Esophagus squamous epithelium (tissue), 5 donors: ENCODE measurements at regions not wholly inside any gene's neighbourhood (a gene's known extent, or its start where the extent isn't known, plus 50 kb on each side); places are given as distances from the start of the nearest gene placed in this dataset.

Experiments
- DNase-seq: peaks from one replicate; lab custom pipeline; 2025; lab: John Stamatoyannopoulos, UW
- H3K27ac ChIP-seq, 4 donors: fragments of 200-600 bp; sonication (generic); one replicate each; pipeline ENCODE4 v1.5.1; 2016 to 2019; ENCODE audit warnings: mild to moderate bottlenecking in 1 of 4
- H3K27me3 ChIP-seq, 4 donors: fragments of 200-600 bp; sonication (generic); 1 replicate in 3 of 4; 2 replicates in 1 of 4; pipeline versions ENCODE4 v1.5.1 to v1.6.0; 2017 to 2021; ENCODE audit warnings: antibody characterized with exemption in 1 of 4
- H3K36me3 ChIP-seq, 3 donors: fragments of 200-600 bp; sonication (generic); one replicate each; pipeline ENCODE4 v1.5.1; 2016 to 2019
- H3K4me1 ChIP-seq, 3 donors: fragments of 200-600 bp; sonication (generic); one replicate each; pipeline ENCODE4 v1.5.1; 2017 to 2019
- H3K4me3 ChIP-seq, 4 donors: fragments of 200-600 bp; sonication (generic); 1 replicate in 3 of 4; 2 replicates in 1 of 4; pipeline ENCODE4 v1.5.1; 2016 to 2019; ENCODE audit warnings: mild to moderate bottlenecking in 2 of 4, moderate library complexity in 1 of 4
- H3K9me3 ChIP-seq, 3 donors: fragments of 200-600 bp; sonication (generic); one replicate each; pipeline ENCODE4 v1.5.1; 2016 to 2019
- CTCF ChIP-seq, 6 experiments: fragments of 450-650 bp in 4 of 6; fragments of 200-600 bp in 2 of 6; sonication (generic) in 2 of 6; IDR thresholded peaks; one replicate each; pipeline ENCODE4 v1.5.1; 2016 to 2019; ENCODE audit warnings: antibody characterized with exemption in 6 of 6, mild to moderate bottlenecking in 4 of 6, moderate library complexity in 4 of 6
- POLR2A ChIP-seq, 4 donors: fragments of 450-650 bp; IDR thresholded peaks; one replicate each; pipeline ENCODE4 v1.6.1; 2017; ENCODE audit warnings: antibody characterized with exemption in 4 of 4, mild to moderate bottlenecking in 4 of 4, moderate library complexity in 3 of 4
- WGBS, 2 donors: methylation state at CpG; one replicate each; pipeline ENCODE4 v1.1.5; 2018; 5-methylcytosine and 5-hydroxymethylcytosine counted together
- intact Hi-C: fragments of 100-400 bp; cut with DNase I; formaldehyde crosslinking; loops from one replicate; pipeline ENCODE4 v1.15.0; 2022
- donor health status: DM: yes; HTN: yes; CAD: no.

- intact Hi-C loops = no loop called here
- no peaks in the 10 kb centered on the region for H3K36me3 ChIP-seq
- peaks cover 0 to 11% (median 0%) of the 10 kb centered on the region in 3 donors for H3K4me1 ChIP-seq
- no peak for TF ChIP-seq POLR2A (IDR thresholded peaks at IDR 0.05)
- TF ChIP-seq CTCF (IDR thresholded peaks at IDR 0.05) = no peak
- 62 to 63% methylated on average over 6 to 8 of the region's 15 CpGs for WGBS, 2 donors
- no peak overlapping the region for H3K27ac ChIP-seq
- no peak overlapping the region for H3K4me3 ChIP-seq
- no peaks in the 10 kb centered on the region for H3K9me3 ChIP-seq
- H3K27me3 ChIP-seq = peaks cover 0 to 9% (median 0%) of the 10 kb centered on the region in 4 donors
- no peak for DNase-seq
Measured at GRCh38 chr14:101230161-101230850, 326.8 kb upstream of the RTL1 start.

- Histone ChIP-seq H3K36me3 (no peaks in the 10 kb centered on the region), H3K4me3 (no peak overlapping the region), H3K27me3 (peaks cover 0 to 9% (median 0%) of the 10 kb centered on the region in 4 donors), H3K4me1 (peaks cover 0 to 11% (median 0%) of the 10 kb centered on the region in 3 donors), H3K27ac (no peak overlapping the region), H3K9me3 (no peaks in the 10 kb centered on the region)
- intact Hi-C loops = no loop called here
- no peak for DNase-seq
- no peak for TF ChIP-seq POLR2A (IDR thresholded peaks at IDR 0.05)
- no peak for TF ChIP-seq CTCF (IDR thresholded peaks at IDR 0.05)
- 43 to 84% methylated on average over 3 to 4 of the region's 5 CpGs for WGBS, 2 donors
Measured at GRCh38 chr14:101230851-101231550, 327.5 kb upstream of the RTL1 start.

- no peak for TF ChIP-seq POLR2A (IDR thresholded peaks at IDR 0.05)
- no peak for TF ChIP-seq CTCF (IDR thresholded peaks at IDR 0.05)
- Histone ChIP-seq H3K36me3 (no peaks in the 10 kb centered on the region), H3K27ac (no peak overlapping the region), H3K4me1 (peaks cover 0 to 11% (median 0%) of the 10 kb centered on the region in 3 donors), H3K27me3 (peaks cover 0 to 9% (median 0%) of the 10 kb centered on the region in 4 donors), H3K4me3 (no peak overlapping the region), H3K9me3 (no peaks in the 10 kb centered on the region)
- DNase-seq = no peak
- intact Hi-C loops = no loop called here
- WGBS, 2 donors = 96% methylated on average over 3 of the region's 4 CpGs; no CpG with 5 or more reads in 1 of the 2 donors
Measured at GRCh38 chr14:101231828-101232227, 328.3 kb upstream of the RTL1 start.

GRCh38 chr14:101232340-101233020, 328.8 kb upstream of the DIO3 start:
- no peak for TF ChIP-seq CTCF (IDR thresholded peaks at IDR 0.05)
- no peak for TF ChIP-seq POLR2A (IDR thresholded peaks at IDR 0.05)
- intact Hi-C loops = no loop called here
- Histone ChIP-seq H3K36me3 (no peaks in the 10 kb centered on the region), H3K27ac (no peak overlapping the region), H3K9me3 (no peaks in the 10 kb centered on the region), H3K4me1 (peaks cover 0 to 11% (median 0%) of the 10 kb centered on the region in 3 donors), H3K27me3 (peaks cover 0 to 9% (median 0%) of the 10 kb centered on the region in 4 donors), H3K4me3 (no peak overlapping the region)
- DNase-seq = no peak
- 37 to 51% methylated on average over 10 to 13 of the region's 21 CpGs for WGBS, 2 donors

- Histone ChIP-seq H3K27me3 (peaks cover 0 to 9% (median 0%) of the 10 kb centered on the region in 4 donors), H3K9me3 (no peaks in the 10 kb centered on the region), H3K4me3 (no peak overlapping the region), H3K36me3 (no peaks in the 10 kb centered on the region), H3K27ac (no peak overlapping the region), H3K4me1 (peaks cover 0 to 11% (median 0%) of the 10 kb centered on the region in 3 donors)
- DNase-seq = no peak
- intact Hi-C loops = no loop called here
- TF ChIP-seq CTCF (IDR thresholded peaks at IDR 0.05) = no peak
- TF ChIP-seq POLR2A (IDR thresholded peaks at IDR 0.05) = no peak
- 40% methylated on average over 1 of the region's 15 CpGs; no CpG with 5 or more reads in 1 of the 2 donors for WGBS, 2 donors
Measured at GRCh38 chr14:101233021-101233366, 328.3 kb upstream of the DIO3 start.
